ENCODE measurements at regions not wholly inside any gene's neighbourhood (a gene's known extent, or its start where the extent isn't known, plus 50 kb on each side); places are given as distances from the start of the nearest gene placed in this dataset.
A peak's percentile ranks its signal among the peaks of the same experiment; 100 is the strongest.
"Not testable (repeated sequence)": the region's sequence is repeated elsewhere in the genome, so short reads cannot be mapped to it uniquely, and the experiment has no call there.

DNA sequence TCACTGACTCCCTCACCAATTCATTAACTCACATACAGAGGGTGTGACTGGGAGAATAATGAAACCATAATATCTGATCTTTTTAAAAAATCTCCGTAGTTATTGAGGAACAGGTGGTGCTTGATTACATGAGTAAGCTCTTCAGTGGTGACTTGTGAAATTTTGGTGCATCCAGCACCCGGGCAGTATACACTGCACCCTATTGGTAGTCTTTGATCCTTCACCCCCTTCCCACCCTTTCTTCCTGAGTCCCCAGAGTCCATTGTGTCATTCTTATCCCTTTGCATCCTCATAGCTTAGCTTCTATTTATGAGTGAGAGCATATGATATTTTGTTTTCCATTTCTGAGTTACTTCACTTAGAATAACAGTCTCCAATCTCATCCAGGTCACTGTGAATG, 1143.8 kb downstream of the PCDH19 start:
- WGBS, 2 experiments (ENCODE audit: insufficient coverage in 1 of 2, insufficient read length in 1 of 2), result no CpG with 5 or more reads among the region's 2 CpGs
- DNase-seq, result peak; percentile 55
- H3K9ac ChIP-seq (ENCODE audit: extremely low read depth, low read length, poor library complexity, severe bottlenecking), result no peak overlapping the region
- H3K9me3 ChIP-seq (ENCODE audit: control insufficient read depth, low read length), result peaks cover 19% of the 10 kb centered on the region
- TF ChIP-seq, protein P1, sequence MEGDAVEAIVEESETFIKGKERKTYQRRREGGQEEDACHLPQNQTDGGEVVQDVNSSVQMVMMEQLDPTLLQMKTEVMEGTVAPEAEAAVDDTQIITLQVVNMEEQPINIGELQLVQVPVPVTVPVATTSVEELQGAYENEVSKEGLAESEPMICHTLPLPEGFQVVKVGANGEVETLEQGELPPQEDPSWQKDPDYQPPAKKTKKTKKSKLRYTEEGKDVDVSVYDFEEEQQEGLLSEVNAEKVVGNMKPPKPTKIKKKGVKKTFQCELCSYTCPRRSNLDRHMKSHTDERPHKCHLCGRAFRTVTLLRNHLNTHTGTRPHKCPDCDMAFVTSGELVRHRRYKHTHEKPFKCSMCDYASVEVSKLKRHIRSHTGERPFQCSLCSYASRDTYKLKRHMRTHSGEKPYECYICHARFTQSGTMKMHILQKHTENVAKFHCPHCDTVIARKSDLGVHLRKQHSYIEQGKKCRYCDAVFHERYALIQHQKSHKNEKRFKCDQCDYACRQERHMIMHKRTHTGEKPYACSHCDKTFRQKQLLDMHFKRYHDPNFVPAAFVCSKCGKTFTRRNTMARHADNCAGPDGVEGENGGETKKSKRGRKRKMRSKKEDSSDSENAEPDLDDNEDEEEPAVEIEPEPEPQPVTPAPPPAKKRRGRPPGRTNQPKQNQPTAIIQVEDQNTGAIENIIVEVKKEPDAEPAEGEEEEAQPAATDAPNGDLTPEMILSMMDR (conservative IDR thresholded peaks at IDR 0.05), result peak; percentile 59
- H3K36me3 ChIP-seq (ENCODE audit: control insufficient read depth, insufficient read depth, low read length), result no peaks in the 10 kb centered on the region
- H3K27me3 Mint-ChIP-seq (ENCODE audit: insufficient read depth), result no peaks in the 10 kb centered on the region
- H3K27ac Mint-ChIP-seq, result no peak overlapping the region
- H3K9me3 Mint-ChIP-seq, result peaks cover 14% of the 10 kb centered on the region
- H3K36me3 Mint-ChIP-seq (ENCODE audit: low read depth), result peaks cover 2% of the 10 kb centered on the region
- peaks cover 2% of the 10 kb centered on the region for H3K4me1 Mint-ChIP-seq
- H3K27me3 ChIP-seq (ENCODE audit: control insufficient read depth, insufficient read depth, low read length, poor library complexity, severe bottlenecking), result no peaks in the 10 kb centered on the region
- no peak overlapping the region for H3K4me3 ChIP-seq (ENCODE audit: low read length)
- no peak overlapping the region for H3K27ac ChIP-seq (ENCODE audit: low read depth, low read length)
- H3K4me1 ChIP-seq (ENCODE audit: control insufficient read depth, insufficient read depth, low read length), result no peaks in the 10 kb centered on the region
- H3K4me3 Mint-ChIP-seq, result no peak overlapping the region

DNA sequence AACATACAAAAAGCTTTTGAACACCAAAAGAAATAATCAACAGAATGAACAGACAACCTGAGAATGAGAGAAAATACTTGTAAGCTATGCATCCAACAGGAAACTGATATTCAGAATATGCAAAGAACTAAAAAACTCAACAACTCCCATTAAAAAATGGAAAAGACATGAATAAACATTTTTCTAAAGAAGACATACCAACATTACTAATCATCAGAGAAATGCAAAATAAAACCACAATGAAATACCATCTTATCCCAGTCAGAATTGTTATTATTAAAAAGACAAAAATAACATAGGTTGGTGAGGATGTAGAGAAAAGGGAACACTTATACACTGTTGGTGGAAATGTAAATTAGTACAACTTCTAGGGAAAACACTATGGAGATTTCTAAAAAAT, 1161.9 kb downstream of the PCDH19 start:
- Histone ChIP-seq H3K4me3 (ENCODE audit: low read length) (no peak overlapping the region), H3K9me3 (ENCODE audit: control insufficient read depth, low read length) (no peaks in the 10 kb centered on the region), H3K9ac (ENCODE audit: extremely low read depth, low read length, poor library complexity, severe bottlenecking) (no peak overlapping the region), H3K4me1 (ENCODE audit: control insufficient read depth, insufficient read depth, low read length) (no peaks in the 10 kb centered on the region), H3K27ac (ENCODE audit: low read depth, low read length) (no peak overlapping the region), H3K27me3 (ENCODE audit: control insufficient read depth, insufficient read depth, low read length, poor library complexity, severe bottlenecking) (no peaks in the 10 kb centered on the region), H3K36me3 (ENCODE audit: control insufficient read depth, insufficient read depth, low read length) (no peaks in the 10 kb centered on the region)
- no peak for DNase-seq
- H3K27ac Mint-ChIP-seq, result no peak overlapping the region
- no peak overlapping the region for H3K4me3 Mint-ChIP-seq
- H3K36me3 Mint-ChIP-seq (ENCODE audit: low read depth), result no peaks in the 10 kb centered on the region
- TF ChIP-seq, protein P1 (conservative IDR thresholded peaks at IDR 0.05), result no peak
- peaks cover 4% of the 10 kb centered on the region for H3K9me3 Mint-ChIP-seq
- H3K27me3 Mint-ChIP-seq (ENCODE audit: insufficient read depth), result no peaks in the 10 kb centered on the region
- H3K4me1 Mint-ChIP-seq, result peaks cover 8% of the 10 kb centered on the region

DNA sequence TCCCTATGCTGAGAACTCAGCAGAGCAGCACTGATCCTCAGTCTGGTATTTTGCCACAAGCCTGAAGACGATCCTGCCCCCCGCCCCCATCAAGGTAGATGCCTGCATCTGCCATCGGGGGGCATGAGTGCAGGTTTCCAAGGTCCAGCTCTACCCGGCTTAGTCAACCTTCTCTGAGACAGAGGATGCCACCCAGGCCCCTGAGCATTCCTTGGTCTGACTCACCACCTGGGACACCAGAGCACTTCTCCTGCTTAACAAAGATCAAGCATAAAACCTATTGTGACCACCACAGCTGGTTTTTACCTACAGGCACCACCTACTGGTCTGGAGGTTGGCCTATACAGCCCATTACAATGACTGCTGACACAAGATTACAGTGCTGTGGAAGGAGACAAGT, 1168.1 kb downstream of the PCDH19 start:
- 88% methylated on average over 4 of the region's 4 CpGs; no CpG with 5 or more reads in 1 of the 2 experiments for WGBS, 2 experiments (ENCODE audit: insufficient coverage in 1 of 2, insufficient read length in 1 of 2)

DNA sequence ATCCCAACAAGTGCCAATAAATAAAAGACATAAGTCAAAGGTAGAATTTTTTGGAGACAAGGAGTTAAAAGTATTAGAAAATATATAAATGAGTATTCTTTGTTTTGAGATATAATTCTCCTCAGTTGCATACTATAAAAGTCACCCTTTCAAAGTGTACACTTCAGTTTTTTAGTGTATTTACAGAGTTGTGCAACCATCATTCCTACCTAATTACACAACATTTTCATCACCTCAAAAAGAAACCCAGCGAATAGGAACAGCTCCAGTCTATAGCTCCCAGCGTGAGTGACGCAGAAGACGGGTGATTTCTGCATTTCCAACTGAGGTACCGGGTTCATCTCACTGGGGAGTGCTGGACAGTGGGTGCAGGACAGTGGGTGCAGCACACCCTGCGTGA, 1175.7 kb downstream of the PCDH19 start:
- H3K4me3 Mint-ChIP-seq; H3K36me3 ChIP-seq (ENCODE audit: control insufficient read depth, insufficient read depth, low read length); H3K27ac Mint-ChIP-seq; H3K36me3 Mint-ChIP-seq (ENCODE audit: low read depth); H3K4me1 Mint-ChIP-seq; H3K4me1 ChIP-seq (ENCODE audit: control insufficient read depth, insufficient read depth, low read length); H3K27ac ChIP-seq (ENCODE audit: low read depth, low read length); H3K9ac ChIP-seq (ENCODE audit: extremely low read depth, low read length, poor library complexity, severe bottlenecking); DNase-seq; H3K9me3 ChIP-seq (ENCODE audit: control insufficient read depth, low read length); H3K27me3 ChIP-seq (ENCODE audit: control insufficient read depth, insufficient read depth, low read length, poor library complexity, severe bottlenecking); H3K27me3 Mint-ChIP-seq (ENCODE audit: insufficient read depth); H3K4me3 ChIP-seq (ENCODE audit: low read length): not testable (repeated sequence)
- H3K9me3 Mint-ChIP-seq, result peaks cover 29% of the 10 kb centered on the region
- WGBS, 2 experiments (ENCODE audit: insufficient coverage in 1 of 2, insufficient read length in 1 of 2), result 98% methylated on average over 6 of the region's 6 CpGs; no CpG with 5 or more reads in 1 of the 2 experiments

More for the DNA sequence above, 1168.1 kb downstream of the PCDH19 start:
- no peaks in the 10 kb centered on the region for H3K27me3 Mint-ChIP-seq (ENCODE audit: insufficient read depth)
- Histone ChIP-seq H3K27me3 (ENCODE audit: control insufficient read depth, insufficient read depth, low read length, poor library complexity, severe bottlenecking) (no peaks in the 10 kb centered on the region), H3K27ac (ENCODE audit: low read depth, low read length) (no peak overlapping the region), H3K9ac (ENCODE audit: extremely low read depth, low read length, poor library complexity, severe bottlenecking) (no peak overlapping the region), H3K4me1 (ENCODE audit: control insufficient read depth, insufficient read depth, low read length) (no peaks in the 10 kb centered on the region), H3K36me3 (ENCODE audit: control insufficient read depth, insufficient read depth, low read length) (no peaks in the 10 kb centered on the region), H3K9me3 (ENCODE audit: control insufficient read depth, low read length) (no peaks in the 10 kb centered on the region), H3K4me3 (ENCODE audit: low read length) (no peak overlapping the region)
- peaks cover 6% of the 10 kb centered on the region for H3K4me1 Mint-ChIP-seq
- peaks cover 7% of the 10 kb centered on the region for H3K9me3 Mint-ChIP-seq
- no peaks in the 10 kb centered on the region for H3K36me3 Mint-ChIP-seq (ENCODE audit: low read depth)
- no peak overlapping the region for H3K4me3 Mint-ChIP-seq
- TF ChIP-seq, protein P1 (conservative IDR thresholded peaks at IDR 0.05), result peak; percentile 58
- DNase-seq, result peak; percentile 92
- peak overlapping the region; percentile 52 for H3K27ac Mint-ChIP-seq

Data from endodermal cell (in vitro differentiated cells).